Epithelial cell of proximal tubule (primary cell): ENCODE measurements at regions not wholly inside any gene's neighbourhood (a gene's known extent, or its start where the extent isn't known, plus 50 kb on each side); places are given as distances from the start of the nearest gene placed in this dataset.
"Not testable (repeated sequence)": the region's sequence is repeated elsewhere in the genome, so short reads cannot be mapped to it uniquely, and the experiment has no call there.

ENCODE experiments used
- DNase-seq: peaks from one replicate; pipeline ENCODE4 v3.0.0-alpha.2; 2011; ENCODE audit warnings: low read depth
- H3K4me3 ChIP-seq: 2 replicates; pipeline ENCODE4 v1.5.1; 2011; ENCODE audit warnings: low read depth, mild to moderate bottlenecking, low read length
- CTCF ChIP-seq: conservative IDR thresholded peaks from 2 replicates; pipeline ENCODE4 v1.5.1; 2012; ENCODE audit warnings: low read depth, mild to moderate bottlenecking, low read length

GRCh38 chr9:722388-722980, 119.0 kb upstream of the DMRT1 start:
- no peak for TF ChIP-seq CTCF
- DNase-seq, result no peak
- no peak overlapping the region for H3K4me3 ChIP-seq

- H3K4me3 ChIP-seq, DNase-seq: not testable (repeated sequence)
Observed at GRCh38 chr9:724461-724860, 117.0 kb upstream of the DMRT1 start.

GRCh38 chr9:726005-726404, 115.5 kb upstream of the DMRT1 start:
- TF ChIP-seq CTCF, result no peak
- no peak overlapping the region for H3K4me3 ChIP-seq
- DNase-seq, result no peak

DNA sequence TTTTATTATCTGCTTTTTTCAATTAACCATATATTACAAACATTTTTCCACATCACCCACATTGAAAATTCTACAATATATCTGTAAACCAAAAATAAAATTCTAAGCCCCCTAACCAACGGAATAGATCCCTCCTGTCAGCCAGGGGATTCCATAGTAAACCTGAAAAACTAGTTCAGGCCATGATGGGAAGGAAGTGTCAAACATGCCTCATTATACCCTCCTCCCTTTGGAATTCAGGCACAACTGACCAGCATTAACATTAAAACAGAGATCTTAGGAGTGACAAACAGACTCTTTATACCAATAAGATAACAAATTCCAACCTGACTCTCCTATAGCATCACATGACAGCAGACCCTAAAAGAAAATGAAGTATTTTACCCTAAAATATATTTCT, 113.7 kb upstream of the DMRT1 start:
- TF ChIP-seq CTCF, result no peak
- H3K4me3 ChIP-seq, result no peak overlapping the region

DNA sequence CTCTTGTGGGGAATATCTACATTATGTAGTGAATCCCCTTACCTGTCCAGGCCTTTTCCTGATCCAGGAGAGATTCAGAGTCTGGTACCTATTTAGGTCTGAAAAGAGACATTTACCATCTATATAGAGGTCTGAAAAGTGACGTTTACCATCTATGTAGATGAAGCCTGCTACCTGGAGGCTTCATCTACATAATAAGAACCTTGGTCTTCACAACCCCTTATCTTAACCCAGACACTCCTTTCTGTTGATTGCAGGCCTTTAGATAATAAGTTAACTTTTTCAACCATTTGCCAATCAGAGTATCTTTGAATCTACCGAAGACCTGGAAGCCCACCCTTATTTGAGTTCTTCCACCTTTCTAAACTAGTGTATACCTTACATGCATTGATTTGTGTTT, 113.0 kb upstream of the DMRT1 start:
- no peak for DNase-seq
- no peak for TF ChIP-seq CTCF
- no peak overlapping the region for H3K4me3 ChIP-seq

More for the DNA sequence above, 113.7 kb upstream of the DMRT1 start:
- DNase-seq, result no peak

- no peak overlapping the region for H3K4me3 ChIP-seq
- DNase-seq, result no peak
- TF ChIP-seq CTCF, result no peak
Observed at GRCh38 chr9:731474-731873, 110.0 kb upstream of the DMRT1 start.

GRCh38 chr9:734831-735511, 106.5 kb upstream of the DMRT1 start:
- H3K4me3 ChIP-seq, result no peak overlapping the region
- DNase-seq, result no peak
- TF ChIP-seq CTCF, result no peak
